Frontal cortex (tissue), 3 donors: ENCODE measurements at regions not wholly inside any gene's neighbourhood (a gene's known extent, or its start where the extent isn't known, plus 50 kb on each side); places are given as distances from the start of the nearest gene placed in this dataset.

Experiments used
- DNase-seq, 2 donors: peaks; one replicate each; pipeline ENCODE4 v3.0.0; 2012; ENCODE audit warnings: low spot score in 2 of 2
- FAIRE-seq: peaks from 2 replicates; lab custom pipeline; 2012; peaks lifted over from hg19 to GRCh38; lab: Jason Lieb, UNC
- donor health status: control.
- donor health status: control.
- donor health status: control.

- no peak for FAIRE-seq
- no peak for DNase-seq
Observed at GRCh38 chr11:23226331-23227077, 366.2 kb upstream of the CCDC179 start.

- no peak for DNase-seq
- no peak for FAIRE-seq
Observed at GRCh38 chr11:23227078-23227445, 366.8 kb upstream of the CCDC179 start.

GRCh38 chr11:23232652-23233051 is 372.4 kb upstream of the CCDC179 start:
- no peak for FAIRE-seq
- DNase-seq = no peak

- no peak for DNase-seq
- no peak for FAIRE-seq
Observed at GRCh38 chr11:23233075-23233474, 372.8 kb upstream of the CCDC179 start.

- no peak for FAIRE-seq
Observed at GRCh38 chr11:23236826-23237555, 376.7 kb upstream of the CCDC179 start.

GRCh38 chr11:23252426-23252825 is 392.2 kb upstream of the CCDC179 start:
- FAIRE-seq = no peak
- no peak for DNase-seq

More at GRCh38 chr11:23236826-23237555, 376.7 kb upstream of the CCDC179 start:
- DNase-seq = no peak

- no peak for FAIRE-seq
- no peak for DNase-seq
Observed at GRCh38 chr11:23257088-23257487, 396.8 kb upstream of the CCDC179 start.

- no peak for FAIRE-seq
Observed at GRCh38 chr11:23257556-23257955, 397.3 kb upstream of the CCDC179 start.

GRCh38 chr11:23263466-23263865 is 403.2 kb upstream of the CCDC179 start:
- FAIRE-seq (no peak), DNase-seq (no peak)

More at GRCh38 chr11:23257556-23257955, 397.3 kb upstream of the CCDC179 start:
- DNase-seq = no peak

GRCh38 chr11:23272095-23272494 is 411.8 kb upstream of the CCDC179 start:
- no peak for FAIRE-seq
- no peak for DNase-seq

GRCh38 chr11:23278121-23278520 is 417.8 kb upstream of the CCDC179 start:
- FAIRE-seq = no peak

GRCh38 chr11:23280088-23280487 is 419.8 kb upstream of the CCDC179 start:
- no peak for FAIRE-seq
- DNase-seq = no peak

More at GRCh38 chr11:23278121-23278520, 417.8 kb upstream of the CCDC179 start:
- DNase-seq = no peak

- FAIRE-seq (no peak), DNase-seq (no peak)
Observed at GRCh38 chr11:23283666-23284065, 423.4 kb upstream of the CCDC179 start.

GRCh38 chr11:23284631-23285030 is 424.4 kb upstream of the CCDC179 start:
- FAIRE-seq (no peak), DNase-seq (no peak)

- no peak for DNase-seq
Observed at GRCh38 chr11:23288003-23288783, 427.9 kb upstream of the CCDC179 start.

GRCh38 chr11:23295241-23295640 is 435.0 kb upstream of the CCDC179 start:
- DNase-seq (no peak), FAIRE-seq (no peak)

More at GRCh38 chr11:23288003-23288783, 427.9 kb upstream of the CCDC179 start:
- FAIRE-seq = no peak

- DNase-seq (no peak), FAIRE-seq (no peak)
Observed at GRCh38 chr11:23308041-23308440, 447.8 kb upstream of the CCDC179 start.

- DNase-seq (no peak), FAIRE-seq (no peak)
Observed at GRCh38 chr11:23310276-23310675, 450.0 kb upstream of the CCDC179 start.

GRCh38 chr11:23311986-23312940 is 452.0 kb upstream of the CCDC179 start:
- no peak for DNase-seq
- FAIRE-seq = no peak
